Non-pigmented ciliary epithelial cell (primary cell): ENCODE measurements at regions not wholly inside any gene's neighbourhood (a gene's known extent, or its start where the extent isn't known, plus 50 kb on each side); places are given as distances from the start of the nearest gene placed in this dataset.

Experiments
- DNase-seq: peaks from one replicate; pipeline ENCODE4 v3.0.0-alpha.2; 2010; ENCODE audit warnings: low read depth

DNA sequence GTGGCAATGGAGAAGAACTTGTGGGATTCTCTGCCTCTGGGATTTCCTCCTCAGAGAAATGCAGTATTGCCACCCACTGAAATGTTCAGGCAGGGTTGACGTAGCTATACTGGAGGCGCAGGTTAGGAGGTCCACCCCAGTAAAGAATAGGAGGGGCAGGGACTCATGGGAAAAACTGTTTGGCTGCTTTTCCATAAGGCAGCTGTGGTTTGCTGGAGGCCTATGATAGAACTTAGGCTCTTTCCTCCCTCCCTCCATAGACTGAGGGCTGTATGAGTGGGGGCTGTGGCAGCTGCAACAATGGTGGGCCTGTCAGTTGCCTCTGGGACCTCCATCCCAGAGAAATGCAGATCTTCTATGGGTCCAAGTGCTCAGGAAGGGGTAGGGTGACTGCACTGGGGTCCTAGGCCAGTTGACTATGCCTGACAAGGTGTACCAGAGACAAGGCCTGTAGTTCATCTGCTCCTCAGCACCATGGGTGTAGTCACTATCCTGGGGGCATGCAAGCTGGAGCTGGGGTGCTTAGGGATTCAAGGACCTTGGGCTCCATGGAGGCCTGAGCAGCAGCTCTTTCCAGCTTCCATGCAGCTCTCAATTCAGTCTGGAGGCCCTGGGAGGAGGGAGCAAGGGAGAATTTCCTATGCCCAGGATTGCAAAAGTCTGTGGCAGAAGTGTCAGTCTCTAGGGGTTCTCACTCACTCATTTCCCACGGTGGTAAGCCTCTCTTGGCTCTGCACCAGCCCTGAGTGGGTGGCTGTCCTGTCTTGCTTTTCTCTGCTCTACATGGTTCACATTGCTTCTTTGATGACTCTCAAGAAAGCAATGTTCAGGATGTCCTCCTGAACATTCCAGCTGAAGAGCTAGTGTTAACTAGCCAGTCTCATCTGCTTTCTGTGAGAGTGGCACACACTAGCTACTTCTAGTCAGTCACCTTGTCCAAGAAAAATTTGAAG, 353.0 kb downstream of the IDS start:
- DNase-seq = peak; percentile 49

DNA sequence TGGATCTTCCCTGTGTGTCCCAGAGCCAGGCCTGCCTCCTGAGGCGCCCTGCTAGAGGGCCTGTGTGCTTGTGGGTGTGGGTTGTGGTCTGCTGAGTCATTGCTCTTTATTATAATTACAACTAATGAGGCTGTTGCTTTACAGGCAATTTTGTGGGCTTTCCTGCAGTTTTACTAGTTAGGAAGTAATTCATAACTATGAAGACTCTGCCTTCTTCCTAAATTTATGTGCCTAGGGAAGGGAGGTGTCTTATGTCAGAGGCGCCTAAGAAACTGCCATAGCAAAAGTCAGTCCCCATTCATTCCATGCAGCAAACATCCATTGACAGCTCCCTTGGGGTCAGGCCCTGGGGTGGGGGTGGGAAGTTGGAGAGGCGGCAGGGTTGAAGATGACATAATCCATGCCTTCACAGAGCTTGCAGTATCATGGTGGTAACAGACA, 359.2 kb downstream of the IDS start:
- no peak for DNase-seq

DNA sequence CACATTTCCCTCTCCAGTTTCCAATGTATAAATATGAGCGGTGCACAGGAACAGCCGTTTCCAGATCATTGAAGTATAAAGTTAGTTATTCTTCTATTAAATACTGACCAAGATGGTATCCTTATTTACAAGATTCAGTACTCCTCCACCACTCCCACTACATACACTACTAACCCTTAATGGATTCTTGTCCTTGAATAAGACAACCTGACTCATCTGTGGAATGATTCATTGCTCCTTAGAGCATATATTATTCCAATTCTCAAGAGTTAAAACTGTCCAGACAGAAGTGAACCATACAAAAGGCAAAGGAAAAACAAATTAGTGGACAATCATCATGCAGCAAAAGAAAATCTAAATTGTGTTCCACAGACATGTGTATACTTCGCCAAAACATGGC, 373.3 kb downstream of the IDS start:
- no peak for DNase-seq

DNA sequence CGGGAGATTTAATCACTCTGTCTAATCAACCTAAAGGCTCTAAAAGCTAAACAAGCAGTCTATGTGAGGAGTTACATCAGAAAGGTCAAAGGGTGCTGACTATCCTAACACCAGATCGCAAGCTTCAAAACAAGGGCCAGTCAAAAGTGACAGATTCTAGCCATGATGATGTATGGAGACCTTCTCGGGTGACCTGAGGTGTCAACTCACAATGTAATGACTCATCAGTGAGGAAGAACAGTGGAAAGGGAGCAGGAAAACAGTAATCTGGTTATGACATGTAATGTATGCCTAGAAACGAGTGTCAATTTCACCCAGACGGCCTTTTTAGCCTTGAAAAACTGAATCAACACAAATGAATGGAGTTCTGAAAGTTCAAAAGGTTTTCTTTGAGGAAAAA, 375.3 kb downstream of the IDS start:
- no peak for DNase-seq

DNA sequence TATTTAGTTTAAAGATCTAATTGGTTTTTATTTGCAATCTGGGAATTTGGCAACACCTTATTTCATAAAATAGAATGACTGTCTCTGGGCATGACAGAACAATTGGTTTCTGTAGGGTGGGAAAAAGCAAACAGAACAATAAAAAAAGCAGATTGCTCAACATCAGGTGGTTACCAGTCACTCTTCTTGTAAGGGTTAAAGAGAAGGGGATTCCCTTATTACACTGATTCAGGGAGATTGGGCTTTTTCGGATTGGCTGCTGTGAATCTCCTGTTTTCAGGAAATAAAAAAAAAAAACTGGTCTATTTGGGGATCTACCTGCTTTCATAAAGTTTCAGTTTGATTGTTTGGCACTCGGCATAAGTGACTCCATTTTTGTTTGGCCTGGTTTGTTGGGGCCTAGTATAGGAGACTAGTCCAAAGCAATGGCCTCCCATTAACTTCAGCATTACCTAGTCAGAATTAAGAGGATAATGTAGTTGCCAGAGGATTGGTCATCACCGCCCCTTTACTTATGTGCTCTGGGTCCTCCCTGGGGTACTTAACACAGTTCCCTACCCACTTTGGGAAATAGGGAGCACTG, 380.5 kb downstream of the IDS start:
- no peak for DNase-seq

DNA sequence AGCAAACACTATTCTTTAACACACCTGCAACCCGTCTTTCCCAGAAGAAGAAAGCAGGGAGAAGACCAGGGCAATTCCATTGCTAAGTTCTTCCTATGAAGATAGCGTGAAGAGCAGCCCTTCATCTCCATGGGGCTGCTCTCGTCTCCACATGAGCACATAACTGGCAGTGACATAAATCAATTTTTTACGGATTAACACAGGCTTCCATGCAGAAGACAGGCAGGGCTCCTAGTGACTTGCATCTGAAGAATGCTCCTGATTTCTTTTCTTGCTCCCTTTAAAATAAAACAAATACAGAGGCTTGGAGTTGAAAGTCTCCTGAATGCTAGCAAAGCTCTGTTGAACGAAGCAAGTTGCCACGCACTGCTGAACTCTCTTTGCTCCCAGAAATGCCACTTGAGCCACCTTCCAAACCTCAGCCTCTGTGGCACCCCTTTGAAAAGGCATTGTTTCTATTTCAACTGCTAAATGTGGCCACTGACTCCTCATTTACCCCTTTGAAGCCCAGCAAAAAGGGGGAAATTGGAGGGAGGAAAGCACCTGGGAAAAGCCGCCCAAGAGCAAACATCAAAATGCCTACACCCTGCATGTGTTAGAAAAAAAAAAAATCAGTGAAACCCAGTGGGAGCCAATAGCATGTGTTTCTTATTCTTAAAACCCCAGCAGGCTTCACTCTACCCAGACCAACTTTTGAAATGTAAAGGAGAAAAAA, 383.7 kb downstream of the IDS start:
- DNase-seq = no peak

DNA sequence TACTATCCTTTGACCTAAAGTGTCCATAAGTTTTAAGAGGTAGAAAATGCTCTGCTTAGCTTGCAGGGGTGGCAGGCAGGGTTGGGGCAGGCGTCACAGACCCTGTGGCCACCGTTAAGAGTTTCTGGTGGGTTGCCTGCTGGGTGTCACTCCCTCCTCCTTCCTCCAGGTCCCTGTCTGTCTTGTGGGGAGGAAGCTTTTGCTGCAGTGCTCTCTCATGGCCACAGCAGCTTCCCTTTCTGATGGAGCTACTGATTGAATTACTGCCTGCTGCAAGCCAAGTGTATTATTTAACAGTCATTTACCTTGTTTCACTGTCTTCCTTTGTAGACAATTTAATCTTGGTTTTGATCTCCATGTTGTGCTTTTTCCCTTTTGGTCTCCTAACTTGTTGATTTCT, 384.6 kb downstream of the IDS start:
- DNase-seq = no peak

DNA sequence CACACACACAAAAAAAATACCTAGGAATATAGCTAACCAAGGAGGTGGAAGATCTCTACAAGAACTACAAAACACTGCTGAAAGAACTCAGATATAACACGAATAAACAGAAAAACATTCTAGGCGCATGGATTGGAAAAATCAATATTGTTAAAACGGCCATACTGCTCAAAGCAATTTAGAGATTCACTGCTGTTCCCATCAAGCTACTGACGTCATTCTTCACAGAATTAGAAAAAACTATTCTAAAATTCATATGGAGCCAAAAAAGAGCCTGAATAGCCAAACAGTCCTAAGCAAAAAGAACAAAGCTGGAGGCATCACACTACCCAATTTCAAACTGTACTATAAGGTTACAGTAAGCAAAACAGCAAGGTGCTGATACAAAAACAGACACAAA, 390.2 kb downstream of the IDS start:
- no peak for DNase-seq

DNA sequence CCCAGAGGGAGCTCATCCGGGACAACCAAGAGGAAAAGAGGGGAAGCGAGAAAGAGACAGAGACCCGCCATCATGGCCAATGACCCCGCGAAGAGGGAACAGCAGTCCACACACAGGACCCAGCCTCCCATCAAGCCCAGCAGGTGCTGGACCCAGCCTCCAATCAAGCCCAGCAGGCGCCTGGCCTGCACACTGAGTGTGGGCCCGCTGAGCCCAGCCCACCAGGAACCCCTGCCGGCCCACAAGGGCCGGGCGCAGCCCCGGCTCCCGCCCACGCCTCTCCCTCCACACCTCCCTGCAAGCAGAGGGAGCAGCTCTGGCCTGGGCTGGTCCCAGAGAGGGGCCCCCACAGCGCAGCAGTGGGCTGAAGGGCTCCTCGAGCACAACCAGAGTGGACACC, 391.1 kb downstream of the IDS start:
- DNase-seq = no peak

DNA sequence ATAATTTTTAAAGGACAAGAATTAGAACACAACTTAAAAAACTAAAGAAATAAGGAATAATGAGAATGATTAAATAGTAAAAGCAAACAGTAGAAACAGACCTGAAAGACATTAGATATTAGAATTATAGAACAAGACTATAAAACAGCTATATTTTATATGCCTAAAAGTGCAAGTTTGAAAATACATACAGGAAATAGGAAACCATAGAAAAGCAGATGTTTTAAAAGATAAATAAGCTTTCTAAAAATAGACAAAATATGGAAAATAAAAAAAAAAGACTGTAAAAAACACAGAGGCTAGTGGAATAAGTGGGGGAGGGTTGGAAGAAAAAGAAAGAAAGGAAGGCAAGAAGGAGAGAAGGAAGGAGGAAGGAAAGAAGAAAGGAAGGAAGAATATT, 407.3 kb downstream of the IDS start:
- no peak for DNase-seq

DNA sequence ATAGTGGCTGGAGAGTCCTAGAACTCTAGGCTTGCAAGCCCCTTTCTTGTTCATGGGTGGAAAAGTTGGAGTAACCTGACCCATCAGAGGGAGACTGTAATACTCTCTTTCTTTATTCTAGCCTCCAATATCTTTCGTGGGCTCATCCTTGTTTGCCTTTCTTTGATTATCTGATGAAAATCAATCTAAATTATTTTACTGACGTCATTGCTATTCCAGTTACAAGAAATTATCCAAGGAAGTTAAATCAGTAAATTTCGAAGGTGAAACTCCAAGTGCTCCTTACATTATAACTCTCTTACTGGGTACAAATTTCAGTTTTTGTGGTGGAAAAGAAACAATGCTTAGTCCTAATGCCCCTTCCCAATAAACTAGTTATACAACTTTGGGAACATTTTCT, 412.9 kb downstream of the IDS start:
- no peak for DNase-seq

DNA sequence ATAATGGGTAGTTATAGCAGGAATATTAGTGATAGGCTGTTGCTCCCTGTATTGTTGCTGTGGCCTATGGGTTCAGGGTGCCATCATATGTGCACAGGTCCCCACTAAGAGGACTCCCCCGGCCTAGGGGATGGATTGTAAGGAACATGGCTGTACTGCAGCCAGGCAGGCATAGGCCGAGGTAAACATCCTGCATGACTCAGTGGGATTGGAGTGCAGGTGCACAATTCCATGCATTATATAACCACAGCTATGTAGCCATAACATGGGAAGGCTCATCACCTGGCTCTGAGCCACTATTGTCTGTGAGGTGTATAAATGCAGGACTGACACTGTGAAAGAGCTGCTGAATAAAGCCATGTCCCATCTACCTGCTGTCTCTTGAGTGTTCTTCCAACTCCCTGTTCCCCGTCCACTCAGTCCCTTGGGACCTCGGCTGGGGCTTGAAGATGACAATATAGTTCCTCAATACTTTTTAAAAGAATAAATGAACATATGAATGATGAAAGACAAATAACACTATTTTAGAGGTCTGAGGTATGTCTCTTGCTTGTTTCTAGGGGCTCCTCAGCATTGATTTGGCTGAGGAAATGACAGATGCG, 425.2 kb downstream of the IDS start:
- no peak for DNase-seq

DNA sequence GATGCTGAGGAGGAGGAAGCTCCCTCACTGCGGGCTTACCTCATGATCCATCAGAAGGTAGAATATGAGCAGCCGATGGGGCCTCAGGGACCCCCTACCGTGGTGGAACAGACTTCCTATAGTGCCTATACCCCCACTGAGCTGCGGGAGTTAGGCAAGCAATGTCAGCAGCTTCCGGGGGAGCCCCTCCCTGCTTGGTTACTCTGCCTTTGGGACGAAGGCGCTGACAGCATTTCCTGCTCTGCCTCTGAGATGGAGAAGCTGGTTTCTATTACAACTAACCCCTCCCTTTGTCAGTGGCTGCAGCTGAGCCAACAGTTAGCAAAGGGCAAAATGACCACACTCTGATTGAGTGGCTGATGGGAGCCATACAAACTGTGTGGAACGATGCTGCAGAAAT, 430.7 kb downstream of the IDS start:
- DNase-seq = no peak

DNA sequence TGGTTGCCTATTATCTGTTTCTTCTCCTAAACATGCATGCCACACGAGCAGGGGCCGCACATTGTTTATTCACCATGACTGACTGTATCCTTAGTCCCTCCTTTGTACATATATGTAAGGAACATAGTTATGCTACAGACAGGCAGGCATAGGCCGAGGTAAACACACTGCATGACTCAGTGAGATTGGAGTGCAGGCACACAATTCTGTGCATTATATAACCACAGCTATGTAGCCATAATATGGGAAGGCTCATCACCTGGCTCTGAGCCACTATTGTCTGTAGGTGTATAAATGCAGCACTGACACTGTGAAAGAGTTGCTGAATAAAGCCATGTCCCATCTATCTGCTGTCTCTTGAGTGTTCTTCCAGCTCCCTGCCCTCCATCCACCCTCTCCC, 431.6 kb downstream of the IDS start:
- DNase-seq = no peak

DNA sequence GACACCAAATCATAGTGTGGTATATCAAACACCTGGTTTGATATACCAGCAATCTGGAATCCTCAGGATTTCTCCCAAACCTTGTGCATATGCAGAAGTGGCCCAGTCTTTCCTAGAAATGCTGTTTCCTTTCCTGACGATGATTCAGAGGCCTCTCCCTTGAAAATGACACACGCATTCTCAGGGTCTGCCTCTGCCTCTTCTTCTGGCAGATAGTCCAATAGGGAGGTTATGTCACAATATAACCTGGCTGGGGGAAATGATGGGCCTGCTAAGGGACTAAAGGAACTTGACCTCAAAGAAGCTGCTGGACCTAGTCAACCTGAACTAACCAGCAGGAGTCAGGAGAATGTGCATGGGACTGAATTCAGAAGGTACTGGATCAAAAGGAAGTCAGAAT, 435.2 kb downstream of the IDS start:
- no peak for DNase-seq

DNA sequence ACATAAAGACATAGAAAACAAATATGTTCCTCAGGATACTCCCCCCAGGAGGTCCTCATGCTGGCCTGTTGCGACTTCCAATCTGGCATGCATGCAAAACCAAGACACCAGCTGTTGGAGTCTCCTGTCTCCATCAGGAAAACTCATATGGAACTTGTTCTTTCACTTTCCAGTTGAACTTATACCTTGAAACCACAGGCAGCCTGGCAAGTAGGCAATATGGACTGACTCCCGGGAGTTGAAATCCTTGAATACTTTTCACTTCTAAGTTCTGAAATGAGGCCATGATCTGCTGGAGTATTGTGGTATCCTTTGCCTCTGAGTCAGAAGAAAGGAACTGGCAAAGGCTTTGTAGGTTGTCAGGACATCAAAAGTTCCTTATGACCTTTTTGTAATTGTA, 444.2 kb downstream of the IDS start:
- DNase-seq = no peak
